ENCODE measurements at regions not wholly inside any gene's neighbourhood (a gene's known extent, or its start where the extent isn't known, plus 50 kb on each side); places are given as distances from the start of the nearest gene placed in this dataset.

- ATAC-seq = no peak
- no peaks in the 10 kb centered on the region for H3K36me3 ChIP-seq (ENCODE audit: control insufficient read depth, insufficient read depth, low read length)
- H3K4me1 ChIP-seq (ENCODE audit: control insufficient read depth, insufficient read depth, low read length) = no peaks in the 10 kb centered on the region
- ChIA-PET POLR2A (no interaction called here), CTCF (no interaction called here)
- H3K27me3 ChIP-seq (ENCODE audit: control insufficient read depth, insufficient read depth, low read length) = no peaks in the 10 kb centered on the region
- H3K27ac ChIP-seq (ENCODE audit: low read length) = no peak overlapping the region
- no TSS peak for BruUV-seq (replicated peaks)
- intact Hi-C loops (cut with micrococcal nuclease; ENCODE audit: unreplicated experiment) = no loop called here
- TF ChIP-seq POLR2AphosphoS5 (IDR thresholded peaks at IDR 0.05; ENCODE audit: low read depth, low read length) (no peak), SIN3A (IDR thresholded peaks at IDR 0.05; ENCODE audit: borderline replicate concordance, insufficient read depth, low read depth, low read length) (no peak), TCF7L2 (IDR thresholded peaks at IDR 0.05; ENCODE audit: low read depth, low read length) (no peak), CTCF (IDR thresholded peaks at IDR 0.05) (no peak), REST (IDR thresholded peaks at IDR 0.05; ENCODE audit: insufficient read depth in 1 of 2, low read depth in 2 of 2, low read length in 1 of 2) (no peak)
- no peak for DNase-seq (ENCODE audit: low read depth, low spot score)
- H3K4me3 ChIP-seq (ENCODE audit: low read depth in 2 of 2, low read length in 2 of 2) = no peak overlapping the region
- H3K9me3 ChIP-seq (ENCODE audit: control insufficient read depth, insufficient read depth, low read depth, low read length) = no peaks in the 10 kb centered on the region
- in situ Hi-C loops (cut with HindIII; ENCODE audit: low pct_unique_long_range_greater_than_20kb, low sequenced_read_pairs) = no loop called here
These were observed 76.1 kb downstream of the SLIT2 start for GRCh38 chr4:20327808-20328207.

- Histone ChIP-seq H3K36me3 (ENCODE audit: control insufficient read depth, insufficient read depth, low read length) (no peaks in the 10 kb centered on the region), H3K9me3 (ENCODE audit: control insufficient read depth, insufficient read depth, low read depth, low read length) (no peaks in the 10 kb centered on the region), H3K4me3 (ENCODE audit: low read depth in 2 of 2, low read length in 2 of 2) (no peak overlapping the region), H3K27me3 (ENCODE audit: control insufficient read depth, insufficient read depth, low read length) (no peaks in the 10 kb centered on the region), H3K4me1 (ENCODE audit: control insufficient read depth, insufficient read depth, low read length) (no peaks in the 10 kb centered on the region), H3K27ac (ENCODE audit: low read length) (no peak overlapping the region)
- ChIA-PET POLR2A (no interaction called here), CTCF (no interaction called here)
- no peak for ATAC-seq
- no TSS peak for BruUV-seq (replicated peaks)
- TF ChIP-seq POLR2AphosphoS5 (IDR thresholded peaks at IDR 0.05; ENCODE audit: low read depth, low read length) = no peak
- no peak for TF ChIP-seq REST (IDR thresholded peaks at IDR 0.05; ENCODE audit: insufficient read depth in 1 of 2, low read depth in 2 of 2, low read length in 1 of 2)
- no peak for TF ChIP-seq TCF7L2 (IDR thresholded peaks at IDR 0.05; ENCODE audit: low read depth, low read length)
- no peak for TF ChIP-seq CTCF (IDR thresholded peaks at IDR 0.05)
- TF ChIP-seq SIN3A (IDR thresholded peaks at IDR 0.05; ENCODE audit: borderline replicate concordance, insufficient read depth, low read depth, low read length) = no peak
- in situ Hi-C loops (cut with HindIII; ENCODE audit: low pct_unique_long_range_greater_than_20kb, low sequenced_read_pairs) = no loop called here
- intact Hi-C loops (cut with micrococcal nuclease; ENCODE audit: unreplicated experiment) = no loop called here
- no peak for DNase-seq (ENCODE audit: low read depth, low spot score)
These were observed 79.9 kb downstream of the SLIT2 start for GRCh38 chr4:20331642-20332041.
